ENCODE measurements at regions not wholly inside any gene's neighbourhood (a gene's known extent, or its start where the extent isn't known, plus 50 kb on each side); places are given as distances from the start of the nearest gene placed in this dataset.
"Not testable (repeated sequence)": the region's sequence is repeated elsewhere in the genome, so short reads cannot be mapped to it uniquely, and the experiment has no call there.

GRCh38 chr2:44087036-44087713 is 81.5 kb upstream of the PPM1B start:
- DNase-seq, result peak; percentile 94

GRCh38 chr2:44087714-44088092 is 81.0 kb upstream of the PPM1B start:
- DNase-seq, result no peak

- not testable (repeated sequence) for DNase-seq
Observed at GRCh38 chr2:44092519-44092918, 76.2 kb upstream of the PPM1B start.

GRCh38 chr2:44093970-44094369 is 74.7 kb upstream of the PPM1B start:
- DNase-seq, result no peak

- DNase-seq, result no peak
Observed at GRCh38 chr2:44097322-44097907, 71.3 kb upstream of the PPM1B start.

GRCh38 chr2:44098050-44098449 is 70.6 kb upstream of the PPM1B start:
- no peak for DNase-seq

- no peak for DNase-seq
Observed at GRCh38 chr2:44098891-44099290, 69.8 kb upstream of the PPM1B start.

- DNase-seq, result no peak
Observed at GRCh38 chr2:44100351-44100750, 68.3 kb upstream of the PPM1B start.

GRCh38 chr2:44101246-44101645 is 67.4 kb upstream of the PPM1B start:
- no peak for DNase-seq

GRCh38 chr2:44102790-44103562 is 65.7 kb upstream of the PPM1B start:
- no peak for DNase-seq

- no peak for DNase-seq
Observed at GRCh38 chr2:44103639-44104038, 65.0 kb upstream of the PPM1B start.

- no peak for DNase-seq
Observed at GRCh38 chr2:44104855-44105271, 63.8 kb upstream of the PPM1B start.

GRCh38 chr2:44106509-44106908 is 62.2 kb upstream of the PPM1B start:
- DNase-seq, result not testable (repeated sequence)

GRCh38 chr2:44107086-44107740 is 61.5 kb upstream of the PPM1B start:
- DNase-seq, result no peak

GRCh38 chr2:44107974-44108373 is 60.7 kb upstream of the PPM1B start:
- no peak for DNase-seq

- DNase-seq, result no peak
Observed at GRCh38 chr2:44109166-44109565, 59.5 kb upstream of the PPM1B start.

- no peak for DNase-seq
Observed at GRCh38 chr2:44110444-44110843, 58.2 kb upstream of the PPM1B start.

- DNase-seq, result no peak
Observed at GRCh38 chr2:44112096-44112495, 56.6 kb upstream of the PPM1B start.

- no peak for DNase-seq
Observed at GRCh38 chr2:44116319-44116718, 52.4 kb upstream of the PPM1B start.

GRCh38 chr2:44118257-44118656 is 50.4 kb upstream of the PPM1B start:
- DNase-seq, result peak; percentile 59

Data from stimulated activated CD8-positive, alpha-beta memory T cell treated with anti-CD3 and anti-CD28 coated beads, Interleukin-4, amount 100 ng/mL, for 48 hours (primary cell).